ENCODE measurements at regions not wholly inside any gene's neighbourhood (a gene's known extent, or its start where the extent isn't known, plus 50 kb on each side); places are given as distances from the start of the nearest gene placed in this dataset.
"Not testable (repeated sequence)": the region's sequence is repeated elsewhere in the genome, so short reads cannot be mapped to it uniquely, and the experiment has no call there.

GRCh38 chr4:42205541-42205940, 53.1 kb upstream of the BEND4 start:
- DNase-seq, result no peak

DNA sequence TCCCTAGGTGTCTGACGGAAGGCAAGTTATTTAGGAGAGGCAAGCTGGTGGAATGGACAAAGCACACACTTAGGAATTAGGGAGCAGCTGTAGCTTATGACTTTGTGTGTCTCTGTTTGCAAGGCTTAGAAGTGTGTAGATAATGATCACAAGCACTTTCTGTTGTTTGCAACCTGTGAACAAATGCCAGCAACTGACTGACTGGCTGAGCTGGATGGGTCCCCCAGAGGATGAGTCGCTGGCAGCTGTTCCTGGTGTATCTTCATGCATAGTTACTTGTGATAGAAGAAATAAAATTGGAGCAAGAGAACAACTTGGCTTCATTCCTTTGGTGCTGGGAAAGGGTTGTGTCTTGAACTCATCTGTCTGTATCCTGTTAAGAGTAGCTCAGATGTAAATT, 64.2 kb upstream of the BEND4 start:
- DNase-seq, result no peak

GRCh38 chr4:42225286-42225685, 72.8 kb upstream of the BEND4 start:
- no peak for DNase-seq

- DNase-seq, result no peak
Observed at GRCh38 chr4:42234817-42235216, 82.4 kb upstream of the BEND4 start.

DNA sequence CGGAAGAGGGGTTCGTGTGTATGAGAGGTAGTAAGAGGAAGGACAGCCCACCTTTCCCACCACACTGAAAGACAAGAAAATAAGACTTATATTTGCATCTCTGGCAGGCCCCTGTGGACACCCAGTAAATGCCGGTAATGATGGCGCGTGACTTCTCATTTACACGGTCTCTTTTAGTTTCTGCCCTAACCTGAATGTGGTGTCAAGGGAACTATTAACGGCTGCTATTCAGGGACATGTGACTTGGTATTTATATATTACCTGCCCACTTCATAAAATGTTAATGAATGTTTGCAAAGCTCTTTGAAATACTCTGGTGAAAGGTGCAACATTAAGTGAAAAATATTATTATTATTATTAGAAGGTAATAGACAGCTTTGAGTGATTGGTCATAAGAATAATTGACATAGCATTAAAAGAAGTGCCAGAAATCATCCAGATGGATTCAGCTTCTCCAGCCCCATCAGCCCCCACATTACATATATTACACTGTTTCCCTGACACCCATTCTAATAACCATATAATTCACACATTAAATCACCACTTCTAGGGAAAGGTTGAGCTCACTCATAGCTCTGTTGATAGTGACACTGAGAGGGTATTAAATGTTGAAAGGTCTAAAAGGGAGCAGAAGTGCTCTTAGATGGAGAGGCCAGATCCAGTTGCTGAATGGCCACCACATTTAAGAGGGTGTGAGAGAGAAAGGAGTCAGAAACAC, 83.0 kb upstream of the BEND4 start:
- DNase-seq, result no peak

DNA sequence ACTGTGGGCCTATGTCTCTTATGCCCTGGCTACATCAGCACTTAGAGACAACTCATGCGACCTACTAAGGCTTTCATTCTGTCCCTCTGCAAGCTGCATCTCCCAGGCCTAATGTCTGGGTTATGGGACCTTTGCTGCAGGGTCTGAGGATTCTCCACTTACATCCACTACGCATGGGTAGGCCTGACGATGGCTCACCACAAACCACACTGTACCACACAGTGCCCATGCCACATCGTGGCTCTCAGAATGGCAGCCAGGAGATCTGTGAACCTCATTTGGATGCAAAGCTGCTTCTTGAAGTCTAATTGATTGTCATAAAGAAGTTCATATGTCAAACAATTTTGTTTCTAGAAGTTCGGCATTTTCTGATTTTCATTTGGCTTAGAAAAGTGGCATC, 84.6 kb upstream of the BEND4 start:
- no peak for DNase-seq

- no peak for DNase-seq
Observed at GRCh38 chr4:42237451-42237850, 85.0 kb upstream of the BEND4 start.

DNA sequence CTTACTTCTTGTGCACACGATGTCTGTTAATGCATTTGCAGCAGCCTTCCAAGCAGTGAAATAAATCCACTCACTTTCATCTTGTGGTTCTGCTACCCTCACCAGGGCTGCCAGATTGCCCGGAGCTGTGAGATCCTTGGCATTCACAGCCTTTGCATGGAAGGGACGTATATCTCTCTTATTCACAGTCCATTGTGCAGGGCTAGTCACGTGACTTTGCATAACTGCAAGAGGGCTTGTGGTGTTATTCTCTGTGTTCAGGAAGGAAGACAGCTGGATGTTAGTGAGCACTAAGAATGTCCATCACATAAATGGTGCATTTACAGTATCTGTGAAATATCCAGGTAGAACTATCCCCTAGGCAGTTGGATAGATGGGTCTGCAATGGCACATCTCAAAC, 96.5 kb upstream of the BEND4 start:
- DNase-seq, result no peak

DNA sequence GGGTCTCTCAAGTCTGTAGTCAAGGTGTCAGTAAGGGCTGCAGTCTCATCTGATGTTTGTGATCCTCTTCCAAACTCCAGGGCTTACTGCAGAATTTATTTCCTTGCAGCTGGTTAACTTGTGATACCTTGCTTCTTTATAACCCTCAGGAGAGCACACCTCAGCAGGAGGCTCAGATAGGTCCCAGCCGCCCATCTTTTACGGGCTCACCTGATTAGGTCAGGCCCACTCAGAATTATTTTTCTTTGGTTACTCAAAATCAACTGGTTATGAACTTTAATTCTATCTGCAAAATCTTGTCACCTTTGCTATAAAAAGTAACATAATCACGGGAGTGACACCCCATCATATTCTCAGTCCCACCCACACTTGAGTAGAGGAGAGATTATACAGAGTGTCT, 99.9 kb upstream of the BEND4 start:
- no peak for DNase-seq

- DNase-seq, result not testable (repeated sequence)
Observed at GRCh38 chr4:42257645-42258044, 105.2 kb upstream of the BEND4 start.

GRCh38 chr4:42262701-42263490, 110.4 kb upstream of the BEND4 start:
- DNase-seq, result no peak

- no peak for DNase-seq
Observed at GRCh38 chr4:42265782-42266602, 113.5 kb upstream of the BEND4 start.

DNA sequence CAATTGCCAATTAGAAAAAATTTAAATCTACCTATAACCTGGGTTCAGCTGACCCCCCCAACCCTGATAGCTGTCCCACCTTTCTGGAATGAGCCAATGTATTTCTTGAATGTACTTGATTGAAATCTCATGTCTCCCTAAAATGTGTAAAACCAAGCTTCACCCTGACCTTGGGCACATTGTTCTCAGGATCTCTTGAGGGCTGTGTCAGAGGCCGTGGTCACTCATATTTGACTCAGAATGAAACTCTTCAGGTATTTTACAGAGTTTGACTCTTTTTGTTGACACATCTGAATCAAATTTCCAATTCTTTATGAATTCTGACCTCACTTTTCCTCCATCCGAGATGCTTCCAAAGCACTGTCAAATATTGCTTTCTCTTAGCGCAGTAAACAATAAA, 115.3 kb upstream of the BEND4 start:
- no peak for DNase-seq

DNA sequence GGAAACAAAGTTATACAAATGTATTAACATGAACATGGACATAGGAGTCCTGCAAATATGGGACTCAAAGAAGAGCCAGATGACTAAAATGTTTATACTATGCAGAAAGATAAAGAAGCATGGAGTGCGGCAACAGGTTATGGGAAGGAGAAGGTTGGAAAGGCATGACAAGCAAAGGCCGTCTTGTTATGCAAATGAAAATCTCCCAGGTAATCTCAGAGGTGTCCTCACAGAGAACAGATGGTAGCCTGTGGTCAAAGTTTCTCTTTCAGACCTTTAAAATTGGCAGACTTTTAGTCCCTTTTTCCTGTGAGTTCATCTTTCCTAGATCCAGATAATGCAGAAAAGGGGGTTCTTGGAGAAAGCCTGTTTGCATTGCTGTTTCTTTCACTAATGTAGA, 116.4 kb upstream of the BEND4 start:
- no peak for DNase-seq

DNA sequence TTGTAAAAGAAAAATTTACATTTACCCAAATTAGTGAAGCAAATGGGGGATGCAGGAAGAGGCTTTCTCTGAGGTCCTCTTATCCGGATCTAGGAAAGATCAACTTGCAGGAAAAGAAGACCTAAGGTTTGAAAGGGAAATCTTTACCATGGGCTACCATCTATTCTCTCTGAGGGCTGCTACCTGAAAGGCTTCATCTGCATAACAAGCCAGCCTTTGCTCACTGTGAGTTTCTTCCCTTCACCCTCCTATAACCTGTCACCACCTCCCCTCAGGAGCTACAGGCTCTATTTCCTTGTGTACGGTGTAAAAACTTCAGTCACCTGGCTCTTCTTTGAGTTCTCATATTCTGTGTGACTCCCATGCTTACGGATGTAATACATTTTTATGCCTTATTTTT, 118.6 kb upstream of the BEND4 start:
- no peak for DNase-seq

- DNase-seq, result no peak
Observed at GRCh38 chr4:42277291-42277690, 120.0 kb upstream of the SHISA3 start.

GRCh38 chr4:42278709-42279324, 118.5 kb upstream of the SHISA3 start:
- DNase-seq, result no peak

- no peak for DNase-seq
Observed at GRCh38 chr4:42280327-42281095, 116.8 kb upstream of the SHISA3 start.

DNA sequence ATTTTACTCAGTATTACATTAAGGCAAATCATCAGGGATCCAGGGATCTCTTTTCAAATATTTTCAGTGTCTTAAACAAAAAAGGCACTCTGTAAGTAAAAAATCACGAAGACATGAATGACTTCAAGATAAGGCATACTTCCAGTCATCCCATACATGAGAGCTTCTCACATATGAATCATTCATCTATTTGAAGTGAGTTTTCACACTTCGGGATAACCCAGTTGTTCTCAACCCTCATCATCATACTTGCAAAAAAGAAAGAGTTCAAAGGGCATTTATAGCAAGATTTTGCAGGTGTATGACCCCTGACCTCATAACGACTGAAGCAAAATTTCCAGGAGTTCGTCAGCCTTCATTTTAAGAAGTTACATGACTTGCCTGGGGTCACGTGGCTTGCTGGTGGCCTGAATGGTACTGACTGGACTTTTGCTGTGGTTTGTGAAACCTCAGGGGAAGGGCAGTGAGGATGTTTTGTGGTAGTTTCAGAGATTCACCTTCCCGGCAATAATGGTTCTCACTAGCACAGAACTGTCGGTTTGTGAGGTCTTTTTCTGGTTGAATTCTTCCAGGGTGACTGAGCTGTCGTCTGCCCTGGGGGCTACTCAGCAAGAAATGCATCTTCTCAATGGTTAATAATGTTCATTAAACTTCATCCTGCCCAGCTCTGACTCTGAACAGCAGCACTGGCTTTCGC, 115.8 kb upstream of the SHISA3 start:
- DNase-seq, result no peak

GRCh38 chr4:42282081-42282901, 115.0 kb upstream of the SHISA3 start:
- peak in 1 of 2 donors; percentile 49 for DNase-seq

DNA sequence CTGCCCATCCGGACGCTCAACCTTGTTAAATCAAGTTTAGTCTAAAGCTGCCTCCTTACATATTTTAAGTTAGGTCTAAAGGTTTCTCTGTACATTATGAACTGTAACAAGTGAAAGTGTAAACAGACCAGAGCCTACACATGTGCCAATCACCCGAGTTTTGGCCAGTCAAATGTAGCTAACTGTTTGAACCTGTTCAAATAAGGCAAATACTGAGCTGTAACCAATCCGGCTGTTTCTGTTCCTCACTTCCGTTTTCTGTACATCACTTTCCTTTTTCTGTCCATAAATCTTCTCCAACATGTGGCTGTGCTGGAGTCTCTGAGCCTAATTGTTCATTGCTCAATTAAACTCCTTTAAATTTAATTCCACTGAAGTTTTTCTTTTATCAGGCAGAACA, 113.3 kb upstream of the SHISA3 start:
- DNase-seq, result no peak

All from bone marrow (tissue), 2 donors.